ENCODE measurements at regions not wholly inside any gene's neighbourhood (a gene's known extent, or its start where the extent isn't known, plus 50 kb on each side); places are given as distances from the start of the nearest gene placed in this dataset.

- no peak for TF ChIP-seq ZNF302 (CRISPR knock-in tag; IDR thresholded peaks at IDR 0.05)
- no peak for TF ChIP-seq RCOR1 (IDR thresholded peaks at IDR 0.05; ENCODE audit: low read depth, low read length)
- TF ChIP-seq HOXB13 (CRISPR knock-in tag; IDR thresholded peaks at IDR 0.05; ENCODE audit: low read depth) = no peak
- no peak for TF ChIP-seq TFCP2L1 (CRISPR knock-in tag; IDR thresholded peaks at IDR 0.05)
- TF ChIP-seq ZSCAN20 (CRISPR knock-in tag; IDR thresholded peaks at IDR 0.05) = no peak
- no peak for TF ChIP-seq KDM5A (IDR thresholded peaks at IDR 0.05)
- no peak for TF ChIP-seq EHMT2 (IDR thresholded peaks at IDR 0.05; ENCODE audit: low read depth)
- no peak for TF ChIP-seq SMC3 (IDR thresholded peaks at IDR 0.05)
Observed at GRCh38 chr14:25869854-25870253, 728.0 kb downstream of the NOVA1 start (continued).

- DNase-seq (ENCODE audit: low read depth in 1 of 2, low spot score in 1 of 2) = no peak
- Histone ChIP-seq H3K4me3 (no peak overlapping the region), H3K4me1 (no peaks in the 10 kb centered on the region), H3K4me2 (no peak overlapping the region), H3K27ac (no peak overlapping the region), H3K9me3 (no peaks in the 10 kb centered on the region; the same call in 2 of the 3 replicates)
- ChIA-PET CTCF (interaction anchor here (0.5 kb wide), 1 partner anchor 9 kb away, joined by 3 read pairs; no protein-coding TSS in a partner anchor), POLR2A (no interaction called here)
- TF ChIP-seq NR3C1 (IDR thresholded peaks at IDR 0.05) = no peak
- TF ChIP-seq JUN (IDR thresholded peaks at IDR 0.05) = no peak
- TF ChIP-seq POLR2A (IDR thresholded peaks at IDR 0.05; ENCODE audit: low read length) = no peak
- no peak for TF ChIP-seq PBX3 (IDR thresholded peaks at IDR 0.05)
- no peak for TF ChIP-seq JUNB (IDR thresholded peaks at IDR 0.05)
- TF ChIP-seq RFX5 (IDR thresholded peaks at IDR 0.05) = no peak
- TF ChIP-seq KDM5A (IDR thresholded peaks at IDR 0.05) = no peak
- no peak for TF ChIP-seq ZNF302 (CRISPR knock-in tag; IDR thresholded peaks at IDR 0.05)
- TF ChIP-seq MYC (IDR thresholded peaks at IDR 0.05; ENCODE audit: borderline replicate concordance, low read length) = no peak
- TF ChIP-seq BCL3 (IDR thresholded peaks at IDR 0.05) = no peak
- TF ChIP-seq CHD2 (IDR thresholded peaks at IDR 0.05; ENCODE audit: low read length, partially characterized antibody) = no peak
- no peak for TF ChIP-seq ESRRA (IDR thresholded peaks at IDR 0.05; ENCODE audit: borderline replicate concordance, low read length)
- TF ChIP-seq CBX8 (IDR thresholded peaks at IDR 0.05) = no peak
- no peak for TF ChIP-seq HES2 (IDR thresholded peaks at IDR 0.05)
- TF ChIP-seq EHMT2 (IDR thresholded peaks at IDR 0.05; ENCODE audit: low read depth) = no peak
- no peak for TF ChIP-seq HOXB13 (CRISPR knock-in tag; IDR thresholded peaks at IDR 0.05; ENCODE audit: low read depth)
- TF ChIP-seq RARB (CRISPR knock-in tag; IDR thresholded peaks at IDR 0.05) = no peak
- no peak for TF ChIP-seq MAX (IDR thresholded peaks at IDR 0.05)
- WGBS (ENCODE audit: missing lambda C conversion rate) = 4% methylated on average over 6 of the region's 6 CpGs
- FAIRE-seq = no peak
- ATAC-seq = no peak
Observed at GRCh38 chr14:25868521-25869314, 729.1 kb downstream of the NOVA1 start.

GRCh38 chr14:25861406-25861805 lies 736.4 kb downstream of the NOVA1 start:
- Histone ChIP-seq H3K27ac (no peak overlapping the region), H3K4me3 (no peak overlapping the region), H3K4me1 (no peaks in the 10 kb centered on the region), H3K4me2 (no peak overlapping the region), H3K9me3 (no peaks in the 10 kb centered on the region)
- ChIA-PET CTCF (no interaction called here), POLR2A (no interaction called here)
- 13% methylated on average over 1 of the region's 1 CpG for WGBS (ENCODE audit: missing lambda C conversion rate)
- FAIRE-seq = no peak
- DNase-seq (ENCODE audit: low read depth in 1 of 2, low spot score in 1 of 2) = no peak
- no peak for TF ChIP-seq FOXS1 (CRISPR knock-in tag; IDR thresholded peaks at IDR 0.05)
- TF ChIP-seq MAZ (IDR thresholded peaks at IDR 0.05; ENCODE audit: borderline replicate concordance, low read depth, low read length) = no peak
- no peak for TF ChIP-seq RAD21 (conservative IDR thresholded peaks at IDR 0.05 in 1 of 2, IDR thresholded peaks at IDR 0.05 in 1 of 2)
- TF ChIP-seq MAFK (IDR thresholded peaks at IDR 0.05; ENCODE audit: partially characterized antibody) = no peak
- ATAC-seq = no peak

Measured in A549 (cell line).